HL-60 (cell line): ENCODE measurements at regions not wholly inside any gene's neighbourhood (a gene's known extent, or its start where the extent isn't known, plus 50 kb on each side); places are given as distances from the start of the nearest gene placed in this dataset.

Source experiments
- DNase-seq, 2 experiments: peaks; one replicate each; pipeline ENCODE4 v3.0.0-alpha.2; 2010 to 2020; ENCODE audit warnings: low read depth in 1 of 2, low spot score in 1 of 2
- H3K27ac ChIP-seq: fragments of 250-450 bp; sonication (Bioruptor Pico); replicated peaks from 2 replicates; pipeline ENCODE4 v1.5.1; 2020; ENCODE audit warnings: mild to moderate bottlenecking, moderate library complexity
- H3K27me3 ChIP-seq: fragments of 250-450 bp; sonication (Bioruptor Pico); 2 replicates; pipeline ENCODE4 v1.5.1; 2021; ENCODE audit warnings: mild to moderate bottlenecking, moderate library complexity; ENCODE audit not compliant: insufficient read depth, poor library complexity, severe bottlenecking
- H3K4me3 ChIP-seq: replicated peaks from 2 replicates; pipeline ENCODE4 v1.5.1; 2011; ENCODE audit warnings: mild to moderate bottlenecking, control low read depth, low read length; ENCODE audit not compliant: insufficient read depth
- CTCF ChIP-seq: IDR thresholded peaks from one replicate; pipeline ENCODE4 v1.5.1; 2011; ENCODE audit warnings: low read length, control low read depth, inconsistent platforms; ENCODE audit not compliant: insufficient read depth
- GABPA ChIP-seq: IDR thresholded peaks from 2 replicates; pipeline ENCODE4 v1.6.1; 2012; ENCODE audit warnings: low read depth
- POLR2AphosphoS5 ChIP-seq: IDR thresholded peaks from 2 replicates; pipeline ENCODE4 v1.6.1; 2012; ENCODE audit warnings: low read depth
- SPI1 ChIP-seq: IDR thresholded peaks from 2 replicates; pipeline ENCODE4 v1.6.1; 2012; ENCODE audit warnings: low read depth, mild to moderate bottlenecking, borderline replicate concordance
- TF ChIP-seq, protein P1 (sequence below): IDR thresholded peaks from 2 replicates; pipeline ENCODE4 v1.6.1; 2012; ENCODE audit warnings: low read depth; ENCODE audit not compliant: insufficient replicate concordance

DNA sequence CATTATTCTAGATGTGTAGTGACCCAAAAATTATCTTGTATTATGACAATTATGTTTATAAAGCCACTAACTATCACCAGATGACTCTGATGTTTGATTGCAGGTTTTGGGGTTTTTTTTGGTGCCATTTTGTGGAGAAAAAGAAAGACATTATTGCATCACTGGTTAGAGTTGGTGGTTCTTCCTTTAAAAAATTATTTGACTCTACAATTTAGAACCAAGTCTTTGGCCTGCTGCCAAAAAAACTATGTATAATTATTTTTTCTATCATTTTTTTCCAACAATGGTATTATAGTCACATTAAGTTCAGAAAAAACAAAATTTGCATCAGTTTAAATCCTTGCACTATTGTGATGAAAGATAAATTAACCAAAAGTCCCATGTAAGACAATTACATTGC lies 258.6 kb upstream of the GRM7 start:
- H3K27me3 ChIP-seq: no peaks in the 10 kb centered on the region
- no peak for DNase-seq
- H3K4me3 ChIP-seq: no peak overlapping the region
- no peak for TF ChIP-seq SPI1
- H3K27ac ChIP-seq: no peak overlapping the region

DNA sequence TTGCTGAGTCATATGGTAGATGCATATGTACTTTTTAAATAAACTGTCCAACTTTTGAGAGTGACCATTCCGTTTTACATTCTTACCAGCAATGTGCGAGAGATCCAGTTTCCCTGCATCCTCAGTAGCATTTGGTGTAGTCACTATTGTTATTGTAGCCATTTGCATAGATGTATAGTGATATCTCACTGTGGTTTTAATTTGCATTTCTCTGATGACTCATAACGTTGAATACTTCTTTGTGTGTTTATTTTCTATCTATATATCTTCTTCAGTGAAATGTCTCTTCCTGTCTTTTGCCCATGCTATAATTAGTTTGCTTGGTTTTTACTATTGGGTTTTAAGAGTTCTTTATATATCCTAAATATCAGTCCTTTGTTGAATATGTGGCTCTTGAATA lies 255.7 kb upstream of the GRM7 start:
- no peak for DNase-seq
- no peak for TF ChIP-seq POLR2AphosphoS5
- TF ChIP-seq SPI1: no peak
- TF ChIP-seq, protein P1, sequence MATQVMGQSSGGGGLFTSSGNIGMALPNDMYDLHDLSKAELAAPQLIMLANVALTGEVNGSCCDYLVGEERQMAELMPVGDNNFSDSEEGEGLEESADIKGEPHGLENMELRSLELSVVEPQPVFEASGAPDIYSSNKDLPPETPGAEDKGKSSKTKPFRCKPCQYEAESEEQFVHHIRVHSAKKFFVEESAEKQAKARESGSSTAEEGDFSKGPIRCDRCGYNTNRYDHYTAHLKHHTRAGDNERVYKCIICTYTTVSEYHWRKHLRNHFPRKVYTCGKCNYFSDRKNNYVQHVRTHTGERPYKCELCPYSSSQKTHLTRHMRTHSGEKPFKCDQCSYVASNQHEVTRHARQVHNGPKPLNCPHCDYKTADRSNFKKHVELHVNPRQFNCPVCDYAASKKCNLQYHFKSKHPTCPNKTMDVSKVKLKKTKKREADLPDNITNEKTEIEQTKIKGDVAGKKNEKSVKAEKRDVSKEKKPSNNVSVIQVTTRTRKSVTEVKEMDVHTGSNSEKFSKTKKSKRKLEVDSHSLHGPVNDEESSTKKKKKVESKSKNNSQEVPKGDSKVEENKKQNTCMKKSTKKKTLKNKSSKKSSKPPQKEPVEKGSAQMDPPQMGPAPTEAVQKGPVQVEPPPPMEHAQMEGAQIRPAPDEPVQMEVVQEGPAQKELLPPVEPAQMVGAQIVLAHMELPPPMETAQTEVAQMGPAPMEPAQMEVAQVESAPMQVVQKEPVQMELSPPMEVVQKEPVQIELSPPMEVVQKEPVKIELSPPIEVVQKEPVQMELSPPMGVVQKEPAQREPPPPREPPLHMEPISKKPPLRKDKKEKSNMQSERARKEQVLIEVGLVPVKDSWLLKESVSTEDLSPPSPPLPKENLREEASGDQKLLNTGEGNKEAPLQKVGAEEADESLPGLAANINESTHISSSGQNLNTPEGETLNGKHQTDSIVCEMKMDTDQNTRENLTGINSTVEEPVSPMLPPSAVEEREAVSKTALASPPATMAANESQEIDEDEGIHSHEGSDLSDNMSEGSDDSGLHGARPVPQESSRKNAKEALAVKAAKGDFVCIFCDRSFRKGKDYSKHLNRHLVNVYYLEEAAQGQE: no peak

GRCh38 chr3:6608843-6609242 lies 252.1 kb upstream of the GRM7 start:
- no peak for TF ChIP-seq CTCF
- TF ChIP-seq POLR2AphosphoS5: no peak
- TF ChIP-seq SPI1: no peak
- TF ChIP-seq, protein P1: no peak
- no peak for TF ChIP-seq GABPA
- no peak for DNase-seq
- no peak overlapping the region for H3K27ac ChIP-seq
- no peaks in the 10 kb centered on the region for H3K27me3 ChIP-seq
- no peak overlapping the region for H3K4me3 ChIP-seq

More for the DNA sequence above, 255.7 kb upstream of the GRM7 start:
- Histone ChIP-seq H3K27ac (no peak overlapping the region), H3K4me3 (no peak overlapping the region), H3K27me3 (no peaks in the 10 kb centered on the region)

- no peak overlapping the region for H3K4me3 ChIP-seq
- no peaks in the 10 kb centered on the region for H3K27me3 ChIP-seq
- DNase-seq: no peak
- no peak overlapping the region for H3K27ac ChIP-seq
- TF ChIP-seq CTCF (no peak), SPI1 (no peak), GABPA (no peak), POLR2AphosphoS5 (no peak)
- TF ChIP-seq, protein P1: no peak
Observed at GRCh38 chr3:6612034-6612616, 248.8 kb upstream of the GRM7 start.
